ENCODE measurements at regions not wholly inside any gene's neighbourhood (a gene's known extent, or its start where the extent isn't known, plus 50 kb on each side); places are given as distances from the start of the nearest gene placed in this dataset.
"Not testable (repeated sequence)": the region's sequence is repeated elsewhere in the genome, so short reads cannot be mapped to it uniquely, and the experiment has no call there.

- DNase-seq (ENCODE audit: extremely low spot score, insufficient read length, low read depth) (no peak), FAIRE-seq (no peak)
These were observed 644.8 kb downstream of the EFNA5 start for GRCh38 chr5:107025712-107026497.

- DNase-seq (ENCODE audit: extremely low spot score, insufficient read length, low read depth) (no peak), FAIRE-seq (no peak)
These were observed 647.0 kb downstream of the EFNA5 start for GRCh38 chr5:107023732-107024131.

- FAIRE-seq (no peak), DNase-seq (ENCODE audit: extremely low spot score, insufficient read length, low read depth) (no peak)
These were observed 649.2 kb downstream of the EFNA5 start for GRCh38 chr5:107021575-107021974.

- no peak for FAIRE-seq
- DNase-seq (ENCODE audit: extremely low spot score, insufficient read length, low read depth): no peak
These were observed 650.1 kb downstream of the EFNA5 start for GRCh38 chr5:107020626-107021025.

- FAIRE-seq (no peak), DNase-seq (ENCODE audit: extremely low spot score, insufficient read length, low read depth) (no peak)
These were observed 653.1 kb downstream of the EFNA5 start for GRCh38 chr5:107017616-107018015.

GRCh38 chr5:107012371-107012770 lies 658.4 kb downstream of the EFNA5 start:
- DNase-seq (ENCODE audit: extremely low spot score, insufficient read length, low read depth): no peak
- FAIRE-seq: no peak

GRCh38 chr5:107011605-107012004 lies 659.1 kb downstream of the EFNA5 start:
- no peak for FAIRE-seq

GRCh38 chr5:107010060-107010459 lies 660.7 kb downstream of the EFNA5 start:
- FAIRE-seq: no peak
- DNase-seq (ENCODE audit: extremely low spot score, insufficient read length, low read depth): no peak

More at GRCh38 chr5:107011605-107012004, 659.1 kb downstream of the EFNA5 start:
- no peak for DNase-seq (ENCODE audit: extremely low spot score, insufficient read length, low read depth)

- no peak for DNase-seq (ENCODE audit: extremely low spot score, insufficient read length, low read depth)
- FAIRE-seq: no peak
These were observed 665.1 kb downstream of the EFNA5 start for GRCh38 chr5:107005653-107006052.

- FAIRE-seq (no peak), DNase-seq (ENCODE audit: extremely low spot score, insufficient read length, low read depth) (no peak)
These were observed 665.6 kb downstream of the EFNA5 start for GRCh38 chr5:107005161-107005560.

GRCh38 chr5:107002115-107002514 lies 668.6 kb downstream of the EFNA5 start:
- FAIRE-seq (no peak), DNase-seq (ENCODE audit: extremely low spot score, insufficient read length, low read depth) (no peak)

GRCh38 chr5:106999506-106999905 lies 671.2 kb downstream of the EFNA5 start:
- not testable (repeated sequence) for DNase-seq (ENCODE audit: extremely low spot score, insufficient read length, low read depth); FAIRE-seq

- FAIRE-seq: no peak
These were observed 684.7 kb downstream of the EFNA5 start for GRCh38 chr5:106986006-106986405.

GRCh38 chr5:106985174-106985573 lies 685.6 kb downstream of the EFNA5 start:
- FAIRE-seq (no peak), DNase-seq (ENCODE audit: extremely low spot score, insufficient read length, low read depth) (no peak)

More at GRCh38 chr5:106986006-106986405, 684.7 kb downstream of the EFNA5 start:
- no peak for DNase-seq (ENCODE audit: extremely low spot score, insufficient read length, low read depth)

- not testable (repeated sequence) for FAIRE-seq
These were observed 691.6 kb downstream of the EFNA5 start for GRCh38 chr5:106979178-106979577.

GRCh38 chr5:106978582-106979165 lies 692.1 kb downstream of the EFNA5 start:
- not testable (repeated sequence) for DNase-seq (ENCODE audit: extremely low spot score, insufficient read length, low read depth); FAIRE-seq

More at GRCh38 chr5:106979178-106979577, 691.6 kb downstream of the EFNA5 start:
- not testable (repeated sequence) for DNase-seq (ENCODE audit: extremely low spot score, insufficient read length, low read depth)

GRCh38 chr5:106976363-106976762 lies 694.4 kb downstream of the EFNA5 start:
- DNase-seq (ENCODE audit: extremely low spot score, insufficient read length, low read depth) (no peak), FAIRE-seq (no peak)

GRCh38 chr5:106974272-106974671 lies 696.5 kb downstream of the EFNA5 start:
- DNase-seq (ENCODE audit: extremely low spot score, insufficient read length, low read depth): no peak
- no peak for FAIRE-seq

- no peak for DNase-seq (ENCODE audit: extremely low spot score, insufficient read length, low read depth)
- FAIRE-seq: no peak
These were observed 703.9 kb downstream of the EFNA5 start for GRCh38 chr5:106966686-106967315.

GRCh38 chr5:106964132-106964531 lies 706.6 kb downstream of the EFNA5 start:
- no peak for DNase-seq (ENCODE audit: extremely low spot score, insufficient read length, low read depth)
- FAIRE-seq: no peak

- FAIRE-seq: no peak
These were observed 707.1 kb downstream of the EFNA5 start for GRCh38 chr5:106963630-106964029.

More at GRCh38 chr5:106963630-106964029, 707.1 kb downstream of the EFNA5 start:
- DNase-seq (ENCODE audit: extremely low spot score, insufficient read length, low read depth): no peak
